ENCODE measurements at regions not wholly inside any gene's neighbourhood (a gene's known extent, or its start where the extent isn't known, plus 50 kb on each side); places are given as distances from the start of the nearest gene placed in this dataset.
"Not testable (repeated sequence)": the region's sequence is repeated elsewhere in the genome, so short reads cannot be mapped to it uniquely, and the experiment has no call there.

- DNase-seq: no peak
Observed at GRCh38 chr2:6143812-6144211, 451.6 kb downstream of the SOX11 start.

- DNase-seq: not testable (repeated sequence)
Observed at GRCh38 chr2:6147215-6147614, 455.0 kb downstream of the SOX11 start.

GRCh38 chr2:6148882-6149281 lies 456.7 kb downstream of the SOX11 start:
- no peak for DNase-seq

- DNase-seq: no peak
Observed at GRCh38 chr2:6159606-6160005, 467.4 kb downstream of the SOX11 start.

GRCh38 chr2:6163932-6164331 lies 471.7 kb downstream of the SOX11 start:
- DNase-seq: no peak

- DNase-seq: no peak
Observed at GRCh38 chr2:6164986-6165747, 473.0 kb downstream of the SOX11 start.

- no peak for DNase-seq
Observed at GRCh38 chr2:6167592-6168138, 475.5 kb downstream of the SOX11 start.

- DNase-seq: no peak
Observed at GRCh38 chr2:6168485-6168884, 476.3 kb downstream of the SOX11 start.

- no peak for DNase-seq
Observed at GRCh38 chr2:6171294-6171693, 479.1 kb downstream of the SOX11 start.

- no peak for DNase-seq
Observed at GRCh38 chr2:6177811-6178210, 485.6 kb downstream of the SOX11 start.

GRCh38 chr2:6181525-6181924 lies 489.3 kb downstream of the SOX11 start:
- no peak for DNase-seq

GRCh38 chr2:6181926-6182325 lies 489.7 kb downstream of the SOX11 start:
- no peak for DNase-seq

- no peak for DNase-seq
Observed at GRCh38 chr2:6183226-6183625, 491.0 kb downstream of the SOX11 start.

- DNase-seq: no peak
Observed at GRCh38 chr2:6184532-6185292, 492.5 kb downstream of the SOX11 start.

- DNase-seq: no peak
Observed at GRCh38 chr2:6186332-6187151, 494.4 kb downstream of the SOX11 start.

- no peak for DNase-seq
Observed at GRCh38 chr2:6196449-6196848, 504.3 kb downstream of the SOX11 start.

- DNase-seq: not testable (repeated sequence)
Observed at GRCh38 chr2:6198370-6198919, 506.3 kb downstream of the SOX11 start.

GRCh38 chr2:6202756-6203155 lies 510.6 kb downstream of the SOX11 start:
- DNase-seq: no peak

- no peak for DNase-seq
Observed at GRCh38 chr2:6203291-6203959, 511.2 kb downstream of the SOX11 start.

- DNase-seq: no peak
Observed at GRCh38 chr2:6206882-6207281, 514.7 kb downstream of the SOX11 start.

GRCh38 chr2:6211236-6211635 lies 519.1 kb downstream of the SOX11 start:
- DNase-seq: no peak

GRCh38 chr2:6212491-6212890 lies 520.3 kb downstream of the SOX11 start:
- no peak for DNase-seq

Data from occipital lobe (tissue), 1 donor.